IPS DF 4.7 (cell line): ENCODE measurements at regions not wholly inside any gene's neighbourhood (a gene's known extent, or its start where the extent isn't known, plus 50 kb on each side); places are given as distances from the start of the nearest gene placed in this dataset.

ENCODE experiments used
- DNase-seq: peaks from one replicate; pipeline ENCODE4 v3.0.0-alpha.2; 2013; ENCODE audit warnings: low spot score; ENCODE audit errors: extremely low read depth

GRCh38 chr12:58470266-58471010 lies 449.9 kb downstream of the LRIG3 start:
- DNase-seq = no peak

- DNase-seq = no peak
Observed at GRCh38 chr12:58479401-58479800, 440.9 kb downstream of the LRIG3 start.

GRCh38 chr12:58481811-58482210 lies 438.5 kb downstream of the LRIG3 start:
- DNase-seq = no peak

GRCh38 chr12:58487255-58487654 lies 433.0 kb downstream of the LRIG3 start:
- DNase-seq = no peak

GRCh38 chr12:58487678-58488161 lies 432.6 kb downstream of the LRIG3 start:
- no peak for DNase-seq

- DNase-seq = no peak
Observed at GRCh38 chr12:58489394-58489793, 430.9 kb downstream of the LRIG3 start.

- DNase-seq = no peak
Observed at GRCh38 chr12:58491306-58491705, 429.0 kb downstream of the LRIG3 start.

- no peak for DNase-seq
Observed at GRCh38 chr12:58496411-58497190, 423.7 kb downstream of the LRIG3 start.

GRCh38 chr12:58500399-58500798 lies 419.9 kb downstream of the LRIG3 start:
- no peak for DNase-seq

- DNase-seq = no peak
Observed at GRCh38 chr12:58502226-58502625, 418.1 kb downstream of the LRIG3 start.

- no peak for DNase-seq
Observed at GRCh38 chr12:58502841-58503240, 417.5 kb downstream of the LRIG3 start.

- no peak for DNase-seq
Observed at GRCh38 chr12:58503731-58504130, 416.6 kb downstream of the LRIG3 start.

GRCh38 chr12:58504143-58504938 lies 416.0 kb downstream of the LRIG3 start:
- no peak for DNase-seq

GRCh38 chr12:58509116-58509885 lies 411.0 kb downstream of the LRIG3 start:
- no peak for DNase-seq

GRCh38 chr12:58513301-58513834 lies 406.9 kb downstream of the LRIG3 start:
- no peak for DNase-seq

GRCh38 chr12:58513852-58514251 lies 406.5 kb downstream of the LRIG3 start:
- no peak for DNase-seq

- no peak for DNase-seq
Observed at GRCh38 chr12:58519839-58520238, 400.5 kb downstream of the LRIG3 start.

- no peak for DNase-seq
Observed at GRCh38 chr12:58521152-58521551, 399.2 kb downstream of the LRIG3 start.

- no peak for DNase-seq
Observed at GRCh38 chr12:58521796-58522195, 398.5 kb downstream of the LRIG3 start.

- no peak for DNase-seq
Observed at GRCh38 chr12:58523360-58523759, 396.9 kb downstream of the LRIG3 start.

GRCh38 chr12:58528271-58528670 lies 392.0 kb downstream of the LRIG3 start:
- no peak for DNase-seq
